Hepatic stellate cell (primary cell): ENCODE measurements at regions not wholly inside any gene's neighbourhood (a gene's known extent, or its start where the extent isn't known, plus 50 kb on each side); places are given as distances from the start of the nearest gene placed in this dataset.

Experiments used
- DNase-seq: peaks from one replicate; pipeline ENCODE4 v3.0.0; 2011; ENCODE audit warnings: low spot score

GRCh38 chr2:43085505-43085904 lies 140.9 kb downstream of the ZFP36L2 start:
- no peak for DNase-seq

DNA sequence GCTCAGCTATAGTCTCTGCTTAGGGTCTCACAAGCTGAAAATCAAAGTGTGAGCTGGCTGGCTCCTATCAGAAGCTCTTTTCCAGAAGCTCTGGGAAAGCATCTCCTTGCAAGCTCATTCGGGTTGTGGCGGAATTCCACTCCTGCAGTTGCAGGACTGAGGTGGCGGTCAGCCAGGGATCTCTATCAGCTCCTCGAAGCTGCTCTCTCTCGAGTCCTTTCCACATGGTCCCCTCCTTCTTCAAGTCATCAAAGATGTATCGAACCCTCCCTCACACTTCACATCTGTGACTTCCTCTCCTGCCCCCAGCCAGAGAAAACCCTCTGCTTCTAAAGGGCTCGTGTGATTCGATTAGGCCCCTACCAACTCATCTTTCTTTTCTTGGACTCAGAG lies 141.7 kb downstream of the ZFP36L2 start:
- no peak for DNase-seq

DNA sequence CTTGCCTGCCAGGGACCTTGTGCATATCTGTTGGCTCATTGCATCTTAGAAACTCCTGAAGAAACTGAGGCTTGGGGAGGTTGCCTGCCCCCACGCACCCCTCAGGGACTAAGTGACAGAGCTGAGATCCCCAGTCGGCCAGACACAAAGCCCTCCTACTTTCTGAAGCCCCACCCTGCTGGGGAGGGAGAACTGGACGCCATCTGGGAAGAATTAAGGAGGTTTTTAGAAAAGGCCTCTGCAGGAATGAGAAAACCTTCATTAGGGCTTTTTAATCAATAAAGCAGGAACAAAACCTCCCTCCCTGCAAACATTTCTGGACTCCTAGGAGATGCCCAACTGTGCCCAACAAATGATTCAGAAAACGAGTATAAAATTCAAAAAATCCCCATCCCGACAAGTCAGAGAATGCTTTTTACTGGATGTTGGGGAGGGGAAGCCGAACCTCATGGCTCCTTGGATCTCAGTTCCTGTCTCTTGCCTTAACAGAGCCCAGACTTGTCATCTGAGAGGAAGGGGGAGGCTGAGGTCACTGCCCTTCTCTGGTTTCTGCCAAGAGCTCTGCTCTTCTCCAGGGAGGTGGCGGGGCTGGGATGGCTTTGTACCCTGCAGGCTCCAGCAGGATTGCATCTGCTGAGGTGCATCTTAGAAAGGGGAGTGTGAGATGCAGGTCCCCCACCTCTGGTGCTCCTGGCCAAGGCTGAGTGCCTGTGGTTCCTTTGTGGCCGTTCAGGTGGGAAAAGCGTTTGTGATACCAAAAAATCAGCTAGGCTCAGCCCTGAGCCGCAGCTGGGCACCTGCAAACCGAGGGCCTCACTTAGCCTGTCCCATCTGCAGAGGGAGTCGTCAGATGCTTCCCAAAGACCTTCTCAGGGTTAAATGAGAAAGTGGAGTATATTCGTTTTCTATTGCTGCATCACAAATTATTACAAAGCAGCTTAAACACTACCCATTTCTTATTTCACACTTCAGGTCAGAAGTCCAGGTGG lies 142.4 kb downstream of the ZFP36L2 start:
- no peak for DNase-seq

GRCh38 chr2:43082903-43083677 lies 143.3 kb downstream of the ZFP36L2 start:
- DNase-seq: no peak

GRCh38 chr2:43082111-43082894 lies 144.1 kb downstream of the ZFP36L2 start:
- DNase-seq: peak; percentile 90

GRCh38 chr2:43081131-43081765 lies 145.2 kb downstream of the ZFP36L2 start:
- no peak for DNase-seq

DNA sequence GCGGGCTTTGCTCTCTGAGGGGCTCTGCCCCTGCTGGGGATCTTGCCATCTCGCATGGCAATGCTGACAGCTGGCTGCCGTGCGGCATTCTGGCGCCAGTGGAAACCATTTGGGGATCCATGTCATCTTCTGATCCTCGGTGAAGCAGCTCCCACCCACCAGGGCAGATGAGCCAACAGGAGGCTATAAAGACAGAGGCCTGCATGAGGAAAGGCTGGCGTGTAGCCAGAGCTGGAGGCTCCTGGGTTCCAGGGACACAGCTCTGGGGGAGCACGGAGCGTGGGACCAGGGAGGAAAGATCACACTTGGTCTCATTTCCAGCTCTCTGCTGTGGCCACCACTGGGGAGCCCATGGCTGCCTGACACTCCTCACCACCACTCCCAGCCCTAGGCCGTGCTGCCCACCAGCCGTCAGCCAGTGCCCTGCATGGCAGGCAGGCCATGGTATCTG lies 145.8 kb downstream of the ZFP36L2 start:
- DNase-seq: no peak

GRCh38 chr2:43078781-43079755 lies 147.3 kb downstream of the ZFP36L2 start:
- DNase-seq: no peak

DNA sequence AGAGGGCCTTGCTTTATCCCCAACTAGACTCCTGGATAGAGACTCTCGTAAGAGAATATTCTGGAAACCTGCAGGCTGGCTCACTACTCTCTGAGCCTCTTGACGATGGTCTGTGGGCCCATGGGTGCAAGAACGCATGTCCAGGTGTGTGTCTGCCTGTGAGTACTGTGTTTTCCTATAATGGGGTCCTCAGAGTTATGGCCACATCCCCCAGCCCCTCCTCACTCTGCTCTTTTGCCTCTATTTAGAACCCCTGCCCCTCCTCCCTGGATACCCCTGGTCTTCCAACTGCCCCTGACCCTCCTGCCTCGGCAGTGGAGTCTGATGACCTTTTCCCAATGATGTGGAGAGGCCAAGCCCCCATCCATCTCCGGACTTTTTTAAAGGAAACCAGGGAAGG lies 148.1 kb downstream of the ZFP36L2 start:
- no peak for DNase-seq

- DNase-seq: no peak
Observed at GRCh38 chr2:43077876-43078275, 148.5 kb downstream of the ZFP36L2 start.

DNA sequence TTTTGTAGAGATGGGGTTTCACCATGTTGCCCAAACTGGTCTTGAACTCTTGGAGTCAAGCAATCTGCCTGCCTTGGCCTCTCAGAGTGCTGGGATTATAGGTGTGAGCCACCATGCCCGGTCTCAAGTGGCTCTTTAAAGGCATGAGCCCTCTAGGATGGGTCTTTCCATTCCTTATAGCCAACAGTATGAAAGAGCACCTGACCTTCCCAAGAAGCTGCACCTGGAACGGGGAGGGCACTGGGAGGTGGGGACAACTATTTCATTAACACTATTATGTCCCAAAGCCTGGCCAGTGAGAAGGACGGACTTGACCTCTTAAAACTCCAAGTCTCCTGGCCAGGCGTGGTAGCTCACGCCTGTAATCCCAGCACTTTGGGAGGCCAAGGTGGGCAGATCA lies 149.7 kb downstream of the ZFP36L2 start:
- DNase-seq: no peak

GRCh38 chr2:43075811-43076585 lies 150.4 kb downstream of the ZFP36L2 start:
- peak; percentile 70 for DNase-seq

DNA sequence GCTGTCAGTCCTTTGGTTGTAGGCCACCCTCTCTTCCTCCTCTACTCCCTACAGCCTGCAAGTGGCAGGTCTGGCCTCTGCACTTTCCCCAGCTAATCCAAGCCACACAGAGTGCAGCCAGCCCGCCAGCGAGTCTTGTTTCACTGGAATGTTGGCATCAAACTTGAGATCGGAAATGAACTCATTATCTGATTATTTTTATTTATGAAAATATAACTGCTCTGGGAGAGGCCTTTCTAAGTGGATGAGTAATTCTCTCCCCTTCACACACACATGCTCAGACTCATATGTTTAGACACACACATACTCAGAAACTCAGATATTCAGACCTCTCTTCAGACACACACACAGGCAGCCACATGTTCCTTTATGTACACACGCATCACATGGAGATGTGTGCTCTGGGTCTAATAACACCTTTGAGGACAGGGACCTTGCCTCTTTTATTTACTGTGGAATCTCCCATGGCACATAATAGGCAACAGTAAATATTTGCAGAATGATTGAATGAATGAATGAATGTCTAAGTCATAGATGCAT lies 151.3 kb downstream of the ZFP36L2 start:
- peak; percentile 91 for DNase-seq

GRCh38 chr2:43074592-43075053 lies 151.8 kb downstream of the ZFP36L2 start:
- no peak for DNase-seq

GRCh38 chr2:43074052-43074451 lies 152.4 kb downstream of the ZFP36L2 start:
- no peak for DNase-seq

DNA sequence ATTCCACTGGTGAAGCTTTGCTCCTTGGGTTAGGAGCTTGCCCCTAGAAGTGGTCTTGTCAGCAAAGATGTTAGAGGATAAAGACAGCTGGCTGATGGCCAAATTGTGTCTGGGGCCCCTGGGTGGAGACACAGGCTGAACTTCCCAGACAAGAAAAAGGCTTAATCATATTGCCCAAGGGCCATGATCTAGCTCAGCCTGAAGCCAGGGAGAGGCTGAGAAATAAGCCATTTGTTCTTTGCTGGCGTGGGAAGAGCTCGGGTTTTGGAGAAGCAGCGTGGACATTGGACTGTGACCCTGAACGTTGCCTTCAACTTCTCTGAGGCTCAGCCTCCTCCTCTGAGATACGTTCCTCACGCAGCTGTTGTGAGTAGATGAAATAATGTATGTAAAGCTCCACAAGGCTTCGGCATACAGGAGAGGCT lies 153.0 kb downstream of the ZFP36L2 start:
- no peak for DNase-seq

DNA sequence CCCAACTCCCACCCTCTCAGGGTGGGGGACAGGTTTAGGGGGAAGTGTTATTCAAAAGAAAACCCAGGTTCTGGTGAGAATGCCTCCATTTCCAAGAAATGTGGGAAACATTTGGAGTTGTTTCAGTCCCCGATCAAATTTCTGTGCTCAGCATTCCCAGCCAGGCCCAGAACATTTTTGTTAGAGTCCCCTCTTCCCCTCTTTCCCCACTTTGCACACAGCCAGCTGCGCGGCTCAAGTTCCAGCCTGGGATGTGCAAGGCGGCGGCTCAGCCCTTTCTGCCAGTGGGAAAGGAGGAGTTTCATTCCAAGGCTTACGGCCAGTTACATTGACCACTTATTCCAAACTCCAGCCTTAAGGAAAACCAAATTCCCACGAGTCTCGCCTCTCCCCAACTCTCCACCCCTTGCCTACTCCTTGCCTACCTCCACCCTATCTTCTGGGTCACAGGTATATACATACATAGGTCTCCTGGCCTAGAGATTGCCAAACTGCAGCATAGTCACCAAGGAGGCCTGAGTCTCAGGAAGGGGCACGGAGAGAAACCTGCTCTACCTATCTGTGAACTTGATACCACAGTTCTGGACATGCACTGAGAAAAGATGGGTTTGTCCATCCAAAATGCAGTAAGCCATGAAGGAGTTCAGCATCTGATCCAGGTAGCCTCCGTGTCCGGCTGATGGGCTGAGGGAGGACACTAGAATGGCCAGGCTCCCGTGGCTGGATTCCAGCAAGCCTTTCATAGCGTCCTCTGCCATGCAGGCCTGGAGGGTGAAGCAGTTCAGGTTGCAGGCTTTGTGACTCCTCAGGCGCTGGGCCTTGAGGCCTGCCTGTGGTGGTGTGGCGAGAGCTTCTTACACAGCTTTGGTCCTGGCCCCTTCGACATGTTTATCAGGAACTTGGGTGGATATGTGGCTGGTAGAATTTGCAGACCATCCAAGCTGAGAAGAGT lies 154.5 kb downstream of the ZFP36L2 start:
- no peak for DNase-seq
